ENCODE measurements at regions not wholly inside any gene's neighbourhood (a gene's known extent, or its start where the extent isn't known, plus 50 kb on each side); places are given as distances from the start of the nearest gene placed in this dataset.

GRCh38 chr2:43135583-43135982, 90.8 kb downstream of the ZFP36L2 start:
- Histone ChIP-seq H3K36me3 (no peaks in the 10 kb centered on the region), H3K9me3 (no peaks in the 10 kb centered on the region), H3K27ac (peak overlapping the region in 2 of 4 donors; percentile 15 to 93), H3K4me3 (no peak overlapping the region), H3K4me1 (peaks cover 0 to 72% (median 42%) of the 10 kb centered on the region in 4 donors), H3K27me3 (no peaks in the 10 kb centered on the region)
- WGBS, 2 donors, result 73 to 74% methylated on average over 6 of the region's 6 CpGs
- DNase-seq (ENCODE audit: low spot score in 2 of 2), result no peak
- TF ChIP-seq POLR2A (IDR thresholded peaks at IDR 0.05), result no peak
- no peak for TF ChIP-seq EP300 (IDR thresholded peaks at IDR 0.05)

DNA sequence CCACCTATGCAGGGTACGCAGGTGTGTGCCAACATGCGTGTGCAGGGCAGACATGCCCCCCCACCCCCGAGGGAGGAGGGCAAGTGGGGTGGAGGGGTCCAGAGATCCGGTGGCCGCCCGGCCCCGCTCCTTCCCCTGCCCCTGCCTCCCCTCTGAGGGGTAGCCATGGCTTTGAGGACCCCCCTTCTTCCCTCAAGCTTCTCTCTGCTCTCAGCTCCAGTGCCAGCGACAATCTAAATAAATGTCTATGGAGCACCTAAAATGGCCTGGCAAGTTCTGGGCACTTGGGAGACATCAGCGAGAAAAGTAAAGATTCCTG, 91.9 kb downstream of the ZFP36L2 start:
- H3K9me3 ChIP-seq, result no peaks in the 10 kb centered on the region
- H3K27ac ChIP-seq, result peak overlapping the region in 1 of 4 donors; percentile 93
- H3K4me1 ChIP-seq, result peaks cover 0 to 73% (median 44%) of the 10 kb centered on the region in 4 donors

GRCh38 chr2:43133708-43134570, 92.5 kb downstream of the ZFP36L2 start:
- Histone ChIP-seq H3K9me3 (no peaks in the 10 kb centered on the region), H3K4me3 (no peak overlapping the region), H3K27ac (peak overlapping the region in 3 of 4 donors; percentile 43 to 93 (median 75)), H3K4me1 (peaks cover 0 to 74% (median 47%) of the 10 kb centered on the region in 4 donors), H3K27me3 (no peaks in the 10 kb centered on the region), H3K36me3 (no peaks in the 10 kb centered on the region)
- 73 to 76% methylated on average over 17 to 21 of the region's 21 CpGs for WGBS, 2 donors
- DNase-seq (ENCODE audit: low spot score in 2 of 2), result no peak
- no peak for TF ChIP-seq POLR2A (IDR thresholded peaks at IDR 0.05)
- peak in 1 of 2 donors; percentile 12 for TF ChIP-seq EP300 (IDR thresholded peaks at IDR 0.05)

More for the DNA sequence above, 91.9 kb downstream of the ZFP36L2 start:
- H3K4me3 ChIP-seq, result no peak overlapping the region
- TF ChIP-seq, protein P1, sequence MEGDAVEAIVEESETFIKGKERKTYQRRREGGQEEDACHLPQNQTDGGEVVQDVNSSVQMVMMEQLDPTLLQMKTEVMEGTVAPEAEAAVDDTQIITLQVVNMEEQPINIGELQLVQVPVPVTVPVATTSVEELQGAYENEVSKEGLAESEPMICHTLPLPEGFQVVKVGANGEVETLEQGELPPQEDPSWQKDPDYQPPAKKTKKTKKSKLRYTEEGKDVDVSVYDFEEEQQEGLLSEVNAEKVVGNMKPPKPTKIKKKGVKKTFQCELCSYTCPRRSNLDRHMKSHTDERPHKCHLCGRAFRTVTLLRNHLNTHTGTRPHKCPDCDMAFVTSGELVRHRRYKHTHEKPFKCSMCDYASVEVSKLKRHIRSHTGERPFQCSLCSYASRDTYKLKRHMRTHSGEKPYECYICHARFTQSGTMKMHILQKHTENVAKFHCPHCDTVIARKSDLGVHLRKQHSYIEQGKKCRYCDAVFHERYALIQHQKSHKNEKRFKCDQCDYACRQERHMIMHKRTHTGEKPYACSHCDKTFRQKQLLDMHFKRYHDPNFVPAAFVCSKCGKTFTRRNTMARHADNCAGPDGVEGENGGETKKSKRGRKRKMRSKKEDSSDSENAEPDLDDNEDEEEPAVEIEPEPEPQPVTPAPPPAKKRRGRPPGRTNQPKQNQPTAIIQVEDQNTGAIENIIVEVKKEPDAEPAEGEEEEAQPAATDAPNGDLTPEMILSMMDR (IDR thresholded peaks at IDR 0.05), result no peak
- no peak for TF ChIP-seq EP300 (IDR thresholded peaks at IDR 0.05)
- TF ChIP-seq POLR2A (IDR thresholded peaks at IDR 0.05), result no peak
- H3K36me3 ChIP-seq, result no peaks in the 10 kb centered on the region
- no peak for DNase-seq (ENCODE audit: low spot score in 2 of 2)
- no peaks in the 10 kb centered on the region for H3K27me3 ChIP-seq
- 78 to 81% methylated on average over 9 of the region's 9 CpGs for WGBS, 2 donors

DNA sequence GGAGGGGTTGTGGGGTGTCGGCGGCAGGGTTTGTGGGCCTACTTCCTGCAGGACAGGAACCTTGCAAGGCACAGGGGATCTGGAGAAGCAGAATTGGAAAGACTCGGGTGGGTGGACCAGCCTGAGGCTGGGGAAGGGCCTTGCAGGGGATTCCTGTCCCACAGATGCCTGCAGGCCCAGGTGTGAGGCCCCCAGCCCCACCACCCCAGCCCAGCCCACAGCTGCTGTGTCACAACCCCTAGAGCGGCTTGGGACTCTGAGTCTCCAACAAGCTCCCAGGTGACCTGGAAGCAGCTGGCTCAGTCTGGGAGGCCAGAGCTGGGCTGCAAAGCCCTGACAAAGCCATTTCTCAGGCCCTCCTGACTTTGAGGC, 93.1 kb downstream of the ZFP36L2 start:
- H3K4me3 ChIP-seq, result no peak overlapping the region
- 66 to 95% methylated on average over 3 of the region's 4 CpGs for WGBS, 2 donors
- H3K27ac ChIP-seq, result peak overlapping the region in 3 of 4 donors; percentile 43 to 93 (median 75)
- TF ChIP-seq EP300 (IDR thresholded peaks at IDR 0.05), result no peak
- TF ChIP-seq, protein P1 (IDR thresholded peaks at IDR 0.05), result no peak
- no peak for DNase-seq (ENCODE audit: low spot score in 2 of 2)
- H3K27me3 ChIP-seq, result no peaks in the 10 kb centered on the region
- H3K36me3 ChIP-seq, result no peaks in the 10 kb centered on the region
- H3K4me1 ChIP-seq, result peaks cover 0 to 78% (median 48%) of the 10 kb centered on the region in 4 donors
- H3K9me3 ChIP-seq, result no peaks in the 10 kb centered on the region

DNA sequence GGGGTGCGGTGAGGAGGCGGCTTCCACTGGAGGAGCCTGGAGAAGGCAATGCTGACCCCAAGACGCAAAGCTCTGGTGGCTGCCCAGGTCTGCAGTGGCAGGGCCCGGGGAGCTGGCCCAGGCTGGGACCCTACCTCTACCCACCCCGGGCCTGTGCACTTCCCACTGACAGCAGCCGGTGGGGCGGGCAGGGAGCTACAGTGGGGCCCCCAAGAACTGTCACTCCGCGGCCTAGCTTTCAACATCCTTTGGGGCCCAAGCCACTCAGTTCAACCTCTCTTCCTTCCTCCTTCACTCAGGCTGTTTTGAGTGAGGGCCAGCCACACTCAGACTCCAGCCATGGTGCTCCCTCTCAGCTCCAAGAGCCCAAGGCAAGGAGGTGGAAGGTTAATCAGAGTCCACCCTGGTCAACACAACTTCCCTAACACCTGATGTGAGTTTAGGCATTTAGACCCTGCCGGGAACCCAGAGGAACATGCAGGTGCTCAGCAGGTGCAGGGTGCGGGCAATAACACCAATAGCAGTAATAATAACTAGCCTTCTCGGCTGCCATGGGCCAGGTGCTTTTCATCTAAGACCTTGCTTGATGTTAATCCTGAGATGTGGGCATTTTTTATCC, 93.6 kb downstream of the ZFP36L2 start:
- WGBS, 2 donors, result 71 to 90% methylated on average over 11 of the region's 12 CpGs
- H3K9me3 ChIP-seq, result no peaks in the 10 kb centered on the region
- no peaks in the 10 kb centered on the region for H3K36me3 ChIP-seq
- no peak overlapping the region for H3K4me3 ChIP-seq
- H3K27ac ChIP-seq, result peak overlapping the region in 2 of 4 donors; percentile 75 to 93
- no peak for TF ChIP-seq POLR2A (IDR thresholded peaks at IDR 0.05)
- TF ChIP-seq, protein P1 (IDR thresholded peaks at IDR 0.05), result no peak
- TF ChIP-seq EP300 (IDR thresholded peaks at IDR 0.05), result no peak
- H3K4me1 ChIP-seq, result peaks cover 0 to 83% (median 46%) of the 10 kb centered on the region in 4 donors
- H3K27me3 ChIP-seq, result no peaks in the 10 kb centered on the region
- no peak for DNase-seq (ENCODE audit: low spot score in 2 of 2)

Measured in tibial nerve (tissue), 4 donors.